ENCODE measurements at regions not wholly inside any gene's neighbourhood (a gene's known extent, or its start where the extent isn't known, plus 50 kb on each side); places are given as distances from the start of the nearest gene placed in this dataset.

DNA sequence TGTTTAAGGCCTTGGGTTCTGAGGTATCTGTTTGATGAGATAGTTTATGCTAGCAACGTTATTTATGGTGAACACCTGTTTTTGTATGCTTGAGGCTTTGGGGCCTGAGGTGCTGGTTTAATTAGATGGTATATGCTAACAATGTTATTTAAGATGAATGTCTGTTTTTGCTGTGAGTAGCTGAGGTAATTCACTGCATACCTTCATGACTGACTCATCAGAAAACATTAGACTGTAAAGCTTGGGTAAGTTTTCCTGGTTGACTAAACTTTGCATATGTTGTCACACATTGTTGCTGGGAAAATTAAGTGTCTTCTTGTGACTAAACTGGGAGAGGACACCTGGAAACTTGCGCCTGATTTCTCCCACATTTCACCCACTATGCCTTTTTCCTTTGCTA, 1026.6 kb downstream of the RAPGEF2 start:
- ATAC-seq (ENCODE audit: insufficient read depth, low FRiP score) = no peak
- Histone ChIP-seq H3K4me3 (no peak overlapping the region), H3K9me3 (ENCODE audit: control insufficient read depth in 4 of 4, insufficient read depth in 3 of 4, low read length in 3 of 4) (peaks cover 0 to 4% (median 2%) of the 10 kb centered on the region in 4 donors), H3K36me3 (ENCODE audit: control insufficient read depth in 4 of 4, insufficient read depth in 4 of 4, low read length in 4 of 4) (no peaks in the 10 kb centered on the region), H3K27ac (ENCODE audit: low read depth in 1 of 2, low read length in 1 of 2) (no peak overlapping the region), H3K27me3 (ENCODE audit: control insufficient read depth in 3 of 3, insufficient read depth in 3 of 3, low read length in 2 of 3) (no peaks in the 10 kb centered on the region), H3K9ac (ENCODE audit: insufficient read depth in 1 of 2, low read length in 2 of 2) (no peak overlapping the region), H3K4me1 (ENCODE audit: control insufficient read depth in 5 of 5, insufficient read depth in 5 of 5, low read length in 5 of 5) (no peaks in the 10 kb centered on the region)
- no peak for DNase-seq
- no peak for TF ChIP-seq CTCF (IDR thresholded peaks at IDR 0.05; ENCODE audit: control extremely low read depth, extremely low read depth)
- WGBS, 2 donors = 75 to 84% methylated on average over 2 of the region's 2 CpGs

GRCh38 chr4:160136021-160136420, 1033.1 kb downstream of the RAPGEF2 start:
- no peak for ATAC-seq (ENCODE audit: insufficient read depth, low FRiP score)
- 72 to 78% methylated on average over 2 of the region's 2 CpGs for WGBS, 2 donors
- TF ChIP-seq CTCF (IDR thresholded peaks at IDR 0.05; ENCODE audit: control extremely low read depth, extremely low read depth) = no peak

DNA sequence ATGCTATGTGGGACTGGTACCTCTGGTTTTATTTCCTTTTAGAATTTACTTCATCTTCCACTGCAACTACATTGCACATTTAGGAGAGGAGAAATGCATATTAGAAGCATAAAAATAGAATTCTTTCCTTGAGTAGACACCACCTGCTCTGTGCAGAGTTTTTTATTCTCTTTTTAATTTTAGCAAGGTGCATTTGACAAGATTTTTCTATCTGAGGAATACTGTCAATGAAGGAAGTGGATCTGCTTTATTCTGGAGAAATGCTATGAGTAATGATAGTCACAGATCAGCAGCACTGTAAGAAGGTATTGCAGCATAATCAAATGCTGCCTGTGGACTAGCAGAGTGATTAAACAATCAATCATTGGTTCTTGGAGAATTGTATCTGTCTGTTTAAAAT, 1038.3 kb downstream of the RAPGEF2 start:
- H3K9me3 ChIP-seq (ENCODE audit: control insufficient read depth in 4 of 4, insufficient read depth in 3 of 4, low read length in 3 of 4) = no peaks in the 10 kb centered on the region
- no peak for TF ChIP-seq CTCF (IDR thresholded peaks at IDR 0.05; ENCODE audit: control extremely low read depth, extremely low read depth)
- ATAC-seq (ENCODE audit: insufficient read depth, low FRiP score) = no peak

More at GRCh38 chr4:160136021-160136420, 1033.1 kb downstream of the RAPGEF2 start:
- Histone ChIP-seq H3K9me3 (ENCODE audit: control insufficient read depth in 4 of 4, insufficient read depth in 3 of 4, low read length in 3 of 4) (peaks cover 0 to 4% (median 2%) of the 10 kb centered on the region in 4 donors), H3K36me3 (ENCODE audit: control insufficient read depth in 4 of 4, insufficient read depth in 4 of 4, low read length in 4 of 4) (no peaks in the 10 kb centered on the region), H3K4me1 (ENCODE audit: control insufficient read depth in 5 of 5, insufficient read depth in 5 of 5, low read length in 5 of 5) (no peaks in the 10 kb centered on the region), H3K9ac (ENCODE audit: insufficient read depth in 1 of 2, low read length in 2 of 2) (no peak overlapping the region), H3K27ac (ENCODE audit: low read depth in 1 of 2, low read length in 1 of 2) (no peak overlapping the region), H3K4me3 (no peak overlapping the region), H3K27me3 (ENCODE audit: control insufficient read depth in 3 of 3, insufficient read depth in 3 of 3, low read length in 2 of 3) (no peaks in the 10 kb centered on the region)
- DNase-seq = no peak

GRCh38 chr4:160142579-160142978, 1039.7 kb downstream of the RAPGEF2 start:
- Histone ChIP-seq H3K4me1 (ENCODE audit: control insufficient read depth in 5 of 5, insufficient read depth in 5 of 5, low read length in 5 of 5) (no peaks in the 10 kb centered on the region), H3K4me3 (no peak overlapping the region), H3K9me3 (ENCODE audit: control insufficient read depth in 4 of 4, insufficient read depth in 3 of 4, low read length in 3 of 4) (no peaks in the 10 kb centered on the region), H3K9ac (ENCODE audit: insufficient read depth in 1 of 2, low read length in 2 of 2) (no peak overlapping the region), H3K27ac (ENCODE audit: low read depth in 1 of 2, low read length in 1 of 2) (no peak overlapping the region), H3K36me3 (ENCODE audit: control insufficient read depth in 4 of 4, insufficient read depth in 4 of 4, low read length in 4 of 4) (no peaks in the 10 kb centered on the region), H3K27me3 (ENCODE audit: control insufficient read depth in 3 of 3, insufficient read depth in 3 of 3, low read length in 2 of 3) (no peaks in the 10 kb centered on the region)
- WGBS, 2 donors = 59 to 68% methylated on average over 2 of the region's 2 CpGs
- DNase-seq = no peak
- no peak for TF ChIP-seq CTCF (IDR thresholded peaks at IDR 0.05; ENCODE audit: control extremely low read depth, extremely low read depth)
- no peak for ATAC-seq (ENCODE audit: insufficient read depth, low FRiP score)

More for the DNA sequence above, 1038.3 kb downstream of the RAPGEF2 start:
- H3K4me3 ChIP-seq = no peak overlapping the region
- H3K27me3 ChIP-seq (ENCODE audit: control insufficient read depth in 3 of 3, insufficient read depth in 3 of 3, low read length in 2 of 3) = no peaks in the 10 kb centered on the region
- H3K27ac ChIP-seq (ENCODE audit: low read depth in 1 of 2, low read length in 1 of 2) = no peak overlapping the region
- no peaks in the 10 kb centered on the region for H3K36me3 ChIP-seq (ENCODE audit: control insufficient read depth in 4 of 4, insufficient read depth in 4 of 4, low read length in 4 of 4)
- DNase-seq = no peak
- H3K4me1 ChIP-seq (ENCODE audit: control insufficient read depth in 5 of 5, insufficient read depth in 5 of 5, low read length in 5 of 5) = no peaks in the 10 kb centered on the region
- H3K9ac ChIP-seq (ENCODE audit: insufficient read depth in 1 of 2, low read length in 2 of 2) = no peak overlapping the region

All from lung (tissue), 11 donors.